ENCODE measurements at regions not wholly inside any gene's neighbourhood (a gene's known extent, or its start where the extent isn't known, plus 50 kb on each side); places are given as distances from the start of the nearest gene placed in this dataset.

DNA sequence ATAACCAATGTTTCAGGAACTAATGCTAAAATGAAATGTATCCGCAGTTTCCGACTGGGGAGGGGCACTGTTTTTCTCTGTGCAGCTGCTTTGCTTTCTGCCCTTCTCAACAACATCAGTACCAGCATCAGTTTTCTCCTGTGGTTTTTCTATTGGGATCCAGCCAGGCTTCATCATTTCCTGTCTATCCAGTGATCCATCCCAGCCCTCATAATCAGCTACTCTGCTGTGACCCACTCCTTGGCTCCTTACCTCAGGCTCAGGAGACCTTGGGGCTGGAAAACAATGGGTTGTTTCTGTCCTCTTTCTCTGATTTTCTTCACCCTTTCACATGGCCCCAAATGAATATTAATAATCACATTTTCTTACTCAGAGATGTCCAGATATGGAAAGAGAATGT is 222.2 kb upstream of the DKK2 start:
- Histone ChIP-seq H3K4me3 (no peak overlapping the region), H3K9me3 (replicated peaks) (no peaks in the 10 kb centered on the region), H3K27me3 (ENCODE audit: low read depth) (no peaks in the 10 kb centered on the region), H3K4me1 (no peaks in the 10 kb centered on the region), H3K36me3 (no peaks in the 10 kb centered on the region), H3K27ac (replicated peaks) (no peak overlapping the region)
- intact Hi-C loops (cut with micrococcal nuclease) = no loop called here
- no peak for DNase-seq
- TF ChIP-seq, protein P1, sequence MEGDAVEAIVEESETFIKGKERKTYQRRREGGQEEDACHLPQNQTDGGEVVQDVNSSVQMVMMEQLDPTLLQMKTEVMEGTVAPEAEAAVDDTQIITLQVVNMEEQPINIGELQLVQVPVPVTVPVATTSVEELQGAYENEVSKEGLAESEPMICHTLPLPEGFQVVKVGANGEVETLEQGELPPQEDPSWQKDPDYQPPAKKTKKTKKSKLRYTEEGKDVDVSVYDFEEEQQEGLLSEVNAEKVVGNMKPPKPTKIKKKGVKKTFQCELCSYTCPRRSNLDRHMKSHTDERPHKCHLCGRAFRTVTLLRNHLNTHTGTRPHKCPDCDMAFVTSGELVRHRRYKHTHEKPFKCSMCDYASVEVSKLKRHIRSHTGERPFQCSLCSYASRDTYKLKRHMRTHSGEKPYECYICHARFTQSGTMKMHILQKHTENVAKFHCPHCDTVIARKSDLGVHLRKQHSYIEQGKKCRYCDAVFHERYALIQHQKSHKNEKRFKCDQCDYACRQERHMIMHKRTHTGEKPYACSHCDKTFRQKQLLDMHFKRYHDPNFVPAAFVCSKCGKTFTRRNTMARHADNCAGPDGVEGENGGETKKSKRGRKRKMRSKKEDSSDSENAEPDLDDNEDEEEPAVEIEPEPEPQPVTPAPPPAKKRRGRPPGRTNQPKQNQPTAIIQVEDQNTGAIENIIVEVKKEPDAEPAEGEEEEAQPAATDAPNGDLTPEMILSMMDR (IDR thresholded peaks at IDR 0.05; ENCODE audit: borderline replicate concordance) = no peak

DNA sequence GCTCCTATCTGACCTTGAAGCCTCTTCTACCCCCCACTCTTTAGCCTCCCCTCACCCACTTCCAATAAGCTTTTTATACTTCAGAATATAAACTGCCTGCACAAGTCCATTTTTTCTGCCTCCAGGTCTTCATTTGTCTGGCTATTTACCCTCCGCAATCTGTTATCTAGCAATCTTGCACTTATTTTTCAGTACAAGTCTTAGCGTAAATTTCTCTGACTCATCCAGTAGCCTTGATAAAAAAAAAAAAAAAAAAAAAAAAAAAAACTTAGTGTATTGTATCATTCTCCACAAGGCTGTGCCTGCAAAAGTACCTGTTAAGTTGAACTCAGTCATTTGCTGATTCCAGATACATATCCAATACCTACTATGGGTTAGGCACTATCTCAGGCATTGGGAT is 219.5 kb upstream of the DKK2 start:
- no peak for DNase-seq
- Histone ChIP-seq H3K4me1 (no peaks in the 10 kb centered on the region), H3K27me3 (ENCODE audit: low read depth) (no peaks in the 10 kb centered on the region), H3K4me3 (no peak overlapping the region), H3K27ac (replicated peaks) (no peak overlapping the region), H3K36me3 (no peaks in the 10 kb centered on the region), H3K9me3 (replicated peaks) (no peaks in the 10 kb centered on the region)
- TF ChIP-seq, protein P1 (IDR thresholded peaks at IDR 0.05; ENCODE audit: borderline replicate concordance) = no peak
- intact Hi-C loops (cut with micrococcal nuclease) = no loop called here

GRCh38 chr4:107255114-107255513 is 219.0 kb upstream of the DKK2 start:
- Histone ChIP-seq H3K4me1 (no peaks in the 10 kb centered on the region), H3K4me3 (no peak overlapping the region), H3K9me3 (replicated peaks) (no peaks in the 10 kb centered on the region), H3K36me3 (no peaks in the 10 kb centered on the region), H3K27me3 (ENCODE audit: low read depth) (no peaks in the 10 kb centered on the region), H3K27ac (replicated peaks) (no peak overlapping the region)
- intact Hi-C loops (cut with micrococcal nuclease) = no loop called here
- TF ChIP-seq, protein P1 (IDR thresholded peaks at IDR 0.05; ENCODE audit: borderline replicate concordance) = no peak
- DNase-seq = no peak

- H3K9me3 ChIP-seq (replicated peaks) = no peaks in the 10 kb centered on the region
- no peak overlapping the region for H3K4me3 ChIP-seq
- no peak for DNase-seq
- H3K36me3 ChIP-seq = no peaks in the 10 kb centered on the region
- no peaks in the 10 kb centered on the region for H3K27me3 ChIP-seq (ENCODE audit: low read depth)
- intact Hi-C loops (cut with micrococcal nuclease) = no loop called here
- H3K4me1 ChIP-seq = no peaks in the 10 kb centered on the region
- H3K27ac ChIP-seq (replicated peaks) = no peak overlapping the region
- TF ChIP-seq, protein P1 (IDR thresholded peaks at IDR 0.05; ENCODE audit: borderline replicate concordance) = no peak
Observed at GRCh38 chr4:107253579-107254068, 217.5 kb upstream of the DKK2 start.

GRCh38 chr4:107253090-107253489 is 217.0 kb upstream of the DKK2 start:
- no peaks in the 10 kb centered on the region for H3K4me1 ChIP-seq
- DNase-seq = no peak
- H3K4me3 ChIP-seq = no peak overlapping the region
- TF ChIP-seq, protein P1 (IDR thresholded peaks at IDR 0.05; ENCODE audit: borderline replicate concordance) = no peak
- no peaks in the 10 kb centered on the region for H3K9me3 ChIP-seq (replicated peaks)
- intact Hi-C loops (cut with micrococcal nuclease) = no loop called here
- no peaks in the 10 kb centered on the region for H3K36me3 ChIP-seq
- H3K27me3 ChIP-seq (ENCODE audit: low read depth) = no peaks in the 10 kb centered on the region
- no peak overlapping the region for H3K27ac ChIP-seq (replicated peaks)

GRCh38 chr4:107252571-107252970 is 216.5 kb upstream of the DKK2 start:
- intact Hi-C loops (cut with micrococcal nuclease) = no loop called here
- Histone ChIP-seq H3K27ac (replicated peaks) (no peak overlapping the region), H3K9me3 (replicated peaks) (no peaks in the 10 kb centered on the region), H3K4me3 (no peak overlapping the region), H3K27me3 (ENCODE audit: low read depth) (no peaks in the 10 kb centered on the region), H3K4me1 (no peaks in the 10 kb centered on the region), H3K36me3 (no peaks in the 10 kb centered on the region)
- DNase-seq = no peak
- TF ChIP-seq, protein P1 (IDR thresholded peaks at IDR 0.05; ENCODE audit: borderline replicate concordance) = no peak

Measured in left ventricle myocardium inferior (tissue), 1 donor.